ENCODE measurements at regions not wholly inside any gene's neighbourhood (a gene's known extent, or its start where the extent isn't known, plus 50 kb on each side); places are given as distances from the start of the nearest gene placed in this dataset.

GRCh38 chr18:67621049-67621713 is 104.7 kb upstream of the DSEL start:
- no peaks in the 10 kb centered on the region for H3K4me1 Mint-ChIP-seq
- H3K36me3 Mint-ChIP-seq (ENCODE audit: low read depth) = no peaks in the 10 kb centered on the region
- CTCF ChIA-PET = interaction anchor here (0.6 kb wide), 1 partner anchor 1892 kb away, joined by 3 read pairs; no protein-coding TSS in a partner anchor
- no peaks in the 10 kb centered on the region for H3K27me3 Mint-ChIP-seq
- POLR2A ChIA-PET = no interaction called here
- no peak overlapping the region for H3K27ac Mint-ChIP-seq
- no peaks in the 10 kb centered on the region for H3K9me3 Mint-ChIP-seq
- DNase-seq = no peak
- no peak overlapping the region for H3K4me3 Mint-ChIP-seq

DNA sequence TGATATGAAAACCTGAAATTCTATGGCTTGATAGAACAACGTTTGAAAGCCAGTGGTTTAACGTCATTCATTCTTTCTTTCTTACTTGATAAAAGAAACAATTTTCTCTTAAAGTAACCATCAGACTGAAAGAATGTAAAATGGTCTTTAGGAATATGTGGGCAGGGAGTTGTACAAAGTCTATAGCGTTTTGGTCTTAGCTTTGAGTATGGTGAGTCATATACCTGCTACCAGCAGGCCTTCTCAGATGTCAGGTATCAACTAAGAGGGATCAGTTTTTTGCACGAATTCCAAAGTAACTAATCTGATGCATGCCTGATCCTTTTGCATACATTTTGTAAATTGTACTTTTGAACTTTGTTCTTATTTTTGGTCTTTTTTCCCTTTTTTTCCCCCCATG is 101.5 kb upstream of the DSEL start:
- Mint-ChIP-seq H3K9me3 (no peaks in the 10 kb centered on the region), H3K4me1 (no peaks in the 10 kb centered on the region), H3K27ac (no peak overlapping the region), H3K27me3 (no peaks in the 10 kb centered on the region), H3K36me3 (ENCODE audit: low read depth) (no peaks in the 10 kb centered on the region), H3K4me3 (no peak overlapping the region)
- ChIA-PET POLR2A (no interaction called here), CTCF (no interaction called here)
- DNase-seq = no peak

DNA sequence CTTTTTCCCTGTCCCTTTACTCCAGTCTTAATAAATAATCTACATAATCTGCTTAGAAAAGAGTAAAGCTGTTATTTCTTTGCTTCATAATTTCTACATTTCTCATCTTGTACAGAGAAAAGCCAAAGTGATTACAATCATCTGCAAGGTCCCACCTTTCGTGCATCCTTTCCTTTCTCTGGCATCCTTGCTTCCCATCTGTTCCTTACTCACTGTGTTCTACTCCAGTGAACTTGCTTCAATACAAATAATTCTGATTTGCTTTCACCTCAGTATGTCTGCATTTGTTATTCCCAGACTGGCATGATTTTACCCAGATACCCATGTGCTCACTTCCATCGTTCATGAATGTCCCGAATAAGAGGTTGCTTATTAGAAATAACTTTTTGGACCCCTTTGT is 99.4 kb upstream of the DSEL start:
- H3K4me1 Mint-ChIP-seq = no peaks in the 10 kb centered on the region

GRCh38 chr18:67613731-67614130 is 97.2 kb upstream of the DSEL start:
- Mint-ChIP-seq H3K36me3 (ENCODE audit: low read depth) (no peaks in the 10 kb centered on the region), H3K9me3 (no peaks in the 10 kb centered on the region), H3K4me1 (no peaks in the 10 kb centered on the region), H3K27me3 (no peaks in the 10 kb centered on the region), H3K27ac (no peak overlapping the region), H3K4me3 (no peak overlapping the region)
- ChIA-PET CTCF (no interaction called here), POLR2A (no interaction called here)
- no peak for DNase-seq

More for the DNA sequence above, 99.4 kb upstream of the DSEL start:
- Mint-ChIP-seq H3K9me3 (no peaks in the 10 kb centered on the region), H3K27ac (no peak overlapping the region), H3K36me3 (ENCODE audit: low read depth) (no peaks in the 10 kb centered on the region), H3K4me3 (no peak overlapping the region), H3K27me3 (no peaks in the 10 kb centered on the region)
- no peak for DNase-seq
- ChIA-PET POLR2A (no interaction called here), CTCF (no interaction called here)

GRCh38 chr18:67612281-67612680 is 95.8 kb upstream of the DSEL start:
- H3K36me3 Mint-ChIP-seq (ENCODE audit: low read depth) = no peaks in the 10 kb centered on the region
- ChIA-PET CTCF (no interaction called here), POLR2A (no interaction called here)
- H3K4me1 Mint-ChIP-seq = no peaks in the 10 kb centered on the region
- H3K9me3 Mint-ChIP-seq = no peaks in the 10 kb centered on the region
- H3K27me3 Mint-ChIP-seq = no peaks in the 10 kb centered on the region
- no peak for DNase-seq
- no peak overlapping the region for H3K4me3 Mint-ChIP-seq
- H3K27ac Mint-ChIP-seq = no peak overlapping the region

DNA sequence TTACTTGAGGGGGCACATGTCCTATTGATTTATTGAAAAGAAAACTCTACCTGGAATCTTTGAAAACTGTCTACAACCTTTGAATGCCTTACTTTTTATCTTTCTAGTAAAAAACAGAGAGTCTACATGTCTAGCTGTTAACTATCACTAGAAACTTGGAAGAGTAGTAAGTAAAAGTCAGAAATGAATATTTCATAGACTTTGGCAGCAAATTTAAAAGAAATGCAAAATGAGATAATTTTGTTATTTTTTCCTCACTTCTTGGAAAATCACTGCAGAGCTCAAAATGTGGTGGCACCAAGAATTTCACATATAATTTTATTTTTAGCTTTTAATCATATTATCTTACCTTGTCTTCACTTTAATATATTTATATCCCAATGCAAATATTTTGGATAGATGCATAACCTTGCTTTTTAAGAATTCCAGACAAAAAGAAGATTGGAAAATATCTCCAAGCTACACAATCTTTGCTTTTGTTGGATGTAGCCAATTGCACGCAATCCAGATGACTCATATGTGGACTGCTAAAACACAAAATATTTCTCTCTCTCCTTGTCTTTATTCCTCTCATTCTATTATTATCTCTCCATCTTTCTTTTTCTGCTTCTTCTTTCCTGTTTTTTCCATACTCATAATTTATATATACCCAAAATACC is 92.2 kb upstream of the DSEL start:
- H3K27me3 Mint-ChIP-seq = no peaks in the 10 kb centered on the region
- CTCF ChIA-PET = interaction anchor here (0.5 kb wide), 1 partner anchor 383 kb away, joined by 3 read pairs; no protein-coding TSS in a partner anchor
- H3K36me3 Mint-ChIP-seq (ENCODE audit: low read depth) = no peaks in the 10 kb centered on the region
- no peaks in the 10 kb centered on the region for H3K4me1 Mint-ChIP-seq
- H3K27ac Mint-ChIP-seq = no peak overlapping the region
- no peak overlapping the region for H3K4me3 Mint-ChIP-seq
- POLR2A ChIA-PET = no interaction called here
- no peaks in the 10 kb centered on the region for H3K9me3 Mint-ChIP-seq
- DNase-seq = no peak

GRCh38 chr18:67608191-67608590 is 91.7 kb upstream of the DSEL start:
- Mint-ChIP-seq H3K9me3 (no peaks in the 10 kb centered on the region), H3K4me3 (no peak overlapping the region), H3K27ac (no peak overlapping the region), H3K36me3 (ENCODE audit: low read depth) (no peaks in the 10 kb centered on the region), H3K27me3 (no peaks in the 10 kb centered on the region), H3K4me1 (no peaks in the 10 kb centered on the region)
- DNase-seq = no peak
- ChIA-PET POLR2A (no interaction called here), CTCF (interaction anchor here (0.5 kb wide), 1 partner anchor 382 kb away, joined by 3 read pairs; no protein-coding TSS in a partner anchor)

DNA sequence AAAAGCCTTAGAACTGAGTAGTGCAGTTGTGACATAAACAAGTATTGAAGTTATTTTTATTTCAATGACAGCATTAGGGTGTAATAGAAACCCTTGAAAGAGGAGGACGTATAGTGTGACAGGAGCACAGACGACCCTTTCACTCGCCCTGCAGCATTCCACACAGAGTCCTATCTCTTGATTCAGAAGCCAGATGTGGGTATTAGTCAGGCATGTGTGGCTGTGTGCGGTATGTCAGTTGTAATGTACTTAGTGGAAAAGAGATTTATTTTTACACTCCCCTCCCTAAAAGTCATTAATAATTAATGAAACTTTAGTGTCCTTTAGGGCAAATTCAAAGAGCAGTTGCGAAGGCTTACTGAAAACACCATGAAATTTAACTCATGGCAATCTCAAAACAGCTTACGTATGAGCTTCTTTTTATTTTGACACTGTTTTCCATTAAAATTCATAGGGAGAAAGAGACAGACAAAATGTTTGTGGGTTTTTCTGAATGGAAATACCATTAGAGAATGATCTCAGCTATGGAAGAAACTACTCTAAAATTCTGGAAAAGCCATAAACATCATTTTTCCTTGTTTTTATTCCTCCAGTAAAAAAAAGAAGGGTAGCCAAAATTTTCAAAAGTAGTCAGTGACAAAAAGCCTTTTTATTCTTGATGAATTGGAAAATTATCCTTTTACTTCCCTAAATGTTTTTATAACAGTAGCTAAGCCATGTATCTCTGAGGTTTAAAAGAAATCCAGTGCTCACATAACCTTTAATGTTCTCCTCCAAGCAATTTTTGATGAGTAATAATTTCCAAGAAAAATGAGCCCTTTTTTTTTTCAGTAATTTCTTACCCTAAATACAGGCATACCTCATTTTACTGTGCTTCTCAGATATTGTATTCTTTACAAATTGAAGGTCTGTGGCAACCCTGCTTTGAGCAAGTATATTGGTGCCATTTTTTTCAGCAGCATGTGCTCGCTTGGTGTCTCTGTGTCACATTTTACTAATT is 84.0 kb upstream of the DSEL start:
- Mint-ChIP-seq H3K9me3 (peaks cover 4% of the 10 kb centered on the region), H3K36me3 (ENCODE audit: low read depth) (no peaks in the 10 kb centered on the region), H3K27ac (no peak overlapping the region), H3K27me3 (no peaks in the 10 kb centered on the region), H3K4me1 (no peaks in the 10 kb centered on the region), H3K4me3 (no peak overlapping the region)
- ChIA-PET POLR2A (no interaction called here), CTCF (no interaction called here)
- DNase-seq = no peak

DNA sequence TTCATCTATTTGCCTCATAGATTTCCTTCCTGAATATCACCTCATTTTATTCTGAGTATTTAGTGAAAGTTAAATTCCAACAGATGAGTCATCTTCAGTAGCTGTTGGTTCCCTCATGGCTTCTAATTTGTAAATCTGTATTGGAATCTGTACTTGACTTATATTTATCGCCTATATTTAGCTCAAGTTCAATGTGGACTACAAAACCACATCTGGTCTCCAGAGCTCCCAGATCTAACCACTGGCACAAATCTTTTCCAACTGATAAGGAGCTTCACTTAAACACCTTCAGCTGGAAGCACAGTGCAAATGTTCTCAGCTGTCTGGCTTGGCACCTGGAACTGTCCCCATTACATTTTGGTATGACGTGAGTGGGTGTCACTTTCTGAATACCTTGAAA is 82.8 kb upstream of the DSEL start:
- Mint-ChIP-seq H3K27ac (no peak overlapping the region), H3K9me3 (peaks cover 4% of the 10 kb centered on the region), H3K4me1 (no peaks in the 10 kb centered on the region), H3K4me3 (no peak overlapping the region), H3K27me3 (no peaks in the 10 kb centered on the region), H3K36me3 (ENCODE audit: low read depth) (no peaks in the 10 kb centered on the region)
- CTCF ChIA-PET = no interaction called here
- POLR2A ChIA-PET = no interaction called here
- DNase-seq = no peak

DNA sequence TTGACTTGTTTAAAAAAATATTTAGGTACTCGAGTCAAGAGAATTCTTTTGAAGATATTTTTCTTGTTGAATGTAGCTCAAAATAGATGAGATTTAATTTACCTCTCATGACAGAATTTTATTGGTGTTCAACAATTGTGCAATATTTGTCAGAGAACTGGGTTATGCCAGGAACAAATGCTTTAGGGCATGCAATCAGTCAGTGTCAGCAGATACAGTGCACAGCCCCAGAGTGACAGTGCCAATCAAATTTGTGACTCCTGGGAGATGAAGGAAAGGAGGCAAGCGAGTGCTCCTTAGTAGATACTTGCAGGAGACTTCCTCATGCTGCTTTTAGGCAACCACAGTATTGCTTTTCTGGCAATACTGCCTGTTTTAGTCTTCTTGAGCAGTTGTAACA is 81.2 kb upstream of the DSEL start:
- Mint-ChIP-seq H3K27me3 (no peaks in the 10 kb centered on the region), H3K9me3 (peaks cover 2% of the 10 kb centered on the region), H3K27ac (no peak overlapping the region), H3K4me3 (no peak overlapping the region), H3K4me1 (no peaks in the 10 kb centered on the region), H3K36me3 (ENCODE audit: low read depth) (no peaks in the 10 kb centered on the region)
- ChIA-PET POLR2A (no interaction called here), CTCF (no interaction called here)
- no peak for DNase-seq

DNA sequence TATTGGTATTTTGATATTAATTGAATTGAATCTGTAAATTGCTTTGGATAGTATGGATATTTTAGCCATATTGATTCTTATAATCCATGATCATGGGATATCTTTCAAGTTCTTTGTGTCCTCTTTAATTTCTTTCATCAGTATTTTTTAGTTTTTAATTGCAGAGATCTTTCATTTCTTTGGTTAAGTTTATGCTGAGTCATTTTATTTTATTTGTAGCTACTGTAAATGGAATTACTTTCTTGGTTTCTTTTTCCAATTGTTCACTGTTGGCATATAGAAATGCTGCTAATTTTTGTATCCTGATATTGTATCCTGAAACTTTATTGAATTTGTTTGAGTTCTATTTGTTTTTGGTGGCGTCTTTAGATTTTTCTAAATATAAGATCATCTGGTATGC is 79.5 kb upstream of the DSEL start:
- no peaks in the 10 kb centered on the region for H3K9me3 Mint-ChIP-seq
- no peak for DNase-seq
- no peaks in the 10 kb centered on the region for H3K27me3 Mint-ChIP-seq
- no peaks in the 10 kb centered on the region for H3K36me3 Mint-ChIP-seq (ENCODE audit: low read depth)
- H3K4me3 Mint-ChIP-seq = no peak overlapping the region
- H3K27ac Mint-ChIP-seq = no peak overlapping the region
- CTCF ChIA-PET = no interaction called here
- H3K4me1 Mint-ChIP-seq = no peaks in the 10 kb centered on the region
- POLR2A ChIA-PET = no interaction called here

- no peaks in the 10 kb centered on the region for H3K4me1 Mint-ChIP-seq
- no peaks in the 10 kb centered on the region for H3K36me3 Mint-ChIP-seq (ENCODE audit: low read depth)
- no peaks in the 10 kb centered on the region for H3K27me3 Mint-ChIP-seq
- POLR2A ChIA-PET = no interaction called here
- CTCF ChIA-PET = interaction anchor here (0.5 kb wide), 1 partner anchor 372 kb away, joined by 3 read pairs; no protein-coding TSS in a partner anchor
- no peak overlapping the region for H3K4me3 Mint-ChIP-seq
- no peak overlapping the region for H3K27ac Mint-ChIP-seq
- no peaks in the 10 kb centered on the region for H3K9me3 Mint-ChIP-seq
- DNase-seq = no peak
Measured at GRCh38 chr18:67590571-67591141, 74.1 kb upstream of the DSEL start.

GRCh38 chr18:67589325-67589724 is 72.8 kb upstream of the DSEL start:
- H3K4me1 Mint-ChIP-seq = no peaks in the 10 kb centered on the region
- no peak overlapping the region for H3K27ac Mint-ChIP-seq
- no peaks in the 10 kb centered on the region for H3K27me3 Mint-ChIP-seq
- DNase-seq = no peak
- no peaks in the 10 kb centered on the region for H3K36me3 Mint-ChIP-seq (ENCODE audit: low read depth)
- ChIA-PET CTCF (no interaction called here), POLR2A (no interaction called here)
- H3K4me3 Mint-ChIP-seq = no peak overlapping the region
- no peaks in the 10 kb centered on the region for H3K9me3 Mint-ChIP-seq
